ENCODE measurements at regions not wholly inside any gene's neighbourhood (a gene's known extent, or its start where the extent isn't known, plus 50 kb on each side); places are given as distances from the start of the nearest gene placed in this dataset.
"Not testable (repeated sequence)": the region's sequence is repeated elsewhere in the genome, so short reads cannot be mapped to it uniquely, and the experiment has no call there.

- no peak for DNase-seq
Observed at GRCh38 chr6:8623441-8623840, 188.1 kb upstream of the SLC35B3 start.

DNA sequence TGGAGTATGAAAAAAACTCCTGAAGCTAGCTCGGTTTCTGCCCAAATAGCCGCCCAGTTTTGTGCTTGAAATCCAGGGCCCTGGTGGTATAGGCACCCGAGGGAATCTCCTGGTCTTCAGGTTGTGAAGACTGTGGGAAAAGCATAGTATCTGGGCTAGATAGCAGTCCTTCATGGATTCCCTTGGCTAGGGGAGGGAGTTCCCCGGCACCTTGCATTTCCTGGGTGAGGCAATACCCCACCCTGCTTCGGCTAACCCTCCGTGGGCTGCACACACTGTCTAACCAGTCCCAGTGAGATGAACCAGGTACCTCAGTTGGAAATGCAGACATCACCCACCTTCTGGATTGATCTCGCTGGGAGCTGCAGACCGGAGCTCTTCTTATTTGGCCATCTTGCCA lies 184.5 kb upstream of the SLC35B3 start:
- DNase-seq, result no peak

DNA sequence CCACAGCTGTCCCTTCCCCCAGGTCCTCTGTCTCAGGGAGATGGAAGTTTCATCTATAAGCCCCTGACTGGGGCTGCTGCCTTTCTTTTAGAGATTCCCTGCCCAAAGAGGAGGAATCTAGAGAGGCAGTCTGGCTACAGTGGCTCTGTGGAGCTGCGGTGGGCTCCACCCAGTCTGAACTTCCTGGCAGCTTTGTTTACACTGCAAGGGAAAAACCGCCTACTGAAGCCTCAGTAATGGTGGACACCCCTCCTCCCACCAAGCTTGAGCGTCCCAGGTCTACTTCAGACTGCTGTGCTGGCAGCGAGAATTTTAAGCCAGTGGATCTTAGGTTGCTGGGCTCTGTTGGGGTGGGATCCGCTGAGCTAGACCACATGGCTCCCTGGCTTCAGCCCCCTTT lies 184.1 kb upstream of the SLC35B3 start:
- not testable (repeated sequence) for DNase-seq

- DNase-seq, result no peak
Observed at GRCh38 chr6:8608737-8609136, 173.4 kb upstream of the SLC35B3 start.

GRCh38 chr6:8589941-8590729 lies 154.8 kb upstream of the SLC35B3 start:
- DNase-seq, result peak; percentile 72

- no peak for DNase-seq
Observed at GRCh38 chr6:8588176-8588575, 152.8 kb upstream of the SLC35B3 start.

- DNase-seq, result no peak
Observed at GRCh38 chr6:8583291-8583690, 147.9 kb upstream of the SLC35B3 start.

DNA sequence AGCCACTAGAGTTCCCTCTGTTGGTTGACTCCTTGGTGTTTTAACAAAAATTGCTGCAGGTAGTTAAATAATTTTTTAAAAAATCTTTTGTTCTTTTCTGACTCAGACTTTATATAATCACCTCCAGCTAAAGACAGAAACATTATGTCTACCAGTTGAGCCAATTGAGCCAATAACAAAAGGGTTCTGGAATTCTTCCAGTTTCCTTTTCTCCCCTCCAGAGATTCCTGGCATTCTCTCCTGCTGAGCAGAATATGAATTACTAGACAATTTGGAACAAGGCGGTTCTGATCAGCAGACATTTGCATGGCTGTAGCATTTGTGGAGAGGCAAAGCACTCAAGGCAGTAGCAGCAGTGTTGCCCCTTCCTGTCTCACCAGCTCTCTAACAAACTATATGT lies 144.0 kb upstream of the SLC35B3 start:
- DNase-seq, result peak; percentile 58

DNA sequence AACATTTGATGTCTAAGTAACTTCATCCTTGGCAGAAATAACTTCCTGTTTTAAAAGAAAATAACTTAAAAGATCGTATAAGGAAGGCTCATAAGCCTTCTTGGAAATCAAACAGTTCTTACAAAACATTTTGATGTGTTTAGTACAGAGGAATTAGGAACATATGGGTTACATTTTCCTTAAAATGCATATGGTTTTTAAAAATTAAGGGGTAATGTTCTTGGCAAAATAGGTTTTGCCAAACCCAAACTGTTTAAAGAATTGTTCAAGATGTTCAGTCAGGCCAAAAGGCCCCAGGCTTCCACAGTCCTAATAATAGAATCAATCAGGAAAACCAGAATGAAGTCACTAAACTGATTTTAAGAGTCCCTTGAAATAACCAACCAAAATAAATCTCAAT lies 142.7 kb upstream of the SLC35B3 start:
- DNase-seq, result no peak

DNA sequence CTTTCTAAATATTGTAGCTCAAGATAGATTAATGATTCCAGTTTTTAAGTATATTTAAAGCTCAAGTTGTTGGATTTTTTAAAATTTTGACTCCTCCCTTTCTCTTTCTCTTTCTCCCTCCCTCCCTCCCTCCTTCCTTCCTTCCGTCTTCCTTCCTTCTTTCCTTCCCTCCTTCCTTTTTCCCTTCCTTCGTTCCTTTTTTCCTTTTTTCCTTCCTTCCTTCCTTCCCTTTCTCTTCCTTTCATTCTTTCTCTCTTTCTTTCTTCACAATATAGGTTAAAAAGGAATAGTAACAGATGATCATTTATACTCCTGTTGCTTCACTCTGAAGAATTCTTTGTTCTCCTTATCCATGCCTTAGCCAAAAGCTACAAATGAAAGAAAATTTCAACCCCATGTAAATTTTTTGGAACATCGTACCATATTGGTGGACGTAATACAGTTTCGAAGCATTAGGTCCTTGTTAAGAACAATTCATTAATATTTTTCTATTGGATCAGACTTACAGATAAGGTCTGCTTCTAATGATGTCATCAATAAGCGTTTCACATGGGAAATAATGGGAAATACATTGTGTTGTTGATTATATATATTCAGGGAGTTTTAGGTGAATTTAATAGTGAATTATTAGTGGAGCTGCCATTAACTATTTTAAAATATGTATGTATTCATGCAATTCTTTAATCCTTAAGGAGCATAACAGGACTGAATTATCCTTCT lies 139.6 kb upstream of the SLC35B3 start:
- no peak for DNase-seq

GRCh38 chr6:8574311-8574710 lies 139.0 kb upstream of the SLC35B3 start:
- DNase-seq, result no peak

DNA sequence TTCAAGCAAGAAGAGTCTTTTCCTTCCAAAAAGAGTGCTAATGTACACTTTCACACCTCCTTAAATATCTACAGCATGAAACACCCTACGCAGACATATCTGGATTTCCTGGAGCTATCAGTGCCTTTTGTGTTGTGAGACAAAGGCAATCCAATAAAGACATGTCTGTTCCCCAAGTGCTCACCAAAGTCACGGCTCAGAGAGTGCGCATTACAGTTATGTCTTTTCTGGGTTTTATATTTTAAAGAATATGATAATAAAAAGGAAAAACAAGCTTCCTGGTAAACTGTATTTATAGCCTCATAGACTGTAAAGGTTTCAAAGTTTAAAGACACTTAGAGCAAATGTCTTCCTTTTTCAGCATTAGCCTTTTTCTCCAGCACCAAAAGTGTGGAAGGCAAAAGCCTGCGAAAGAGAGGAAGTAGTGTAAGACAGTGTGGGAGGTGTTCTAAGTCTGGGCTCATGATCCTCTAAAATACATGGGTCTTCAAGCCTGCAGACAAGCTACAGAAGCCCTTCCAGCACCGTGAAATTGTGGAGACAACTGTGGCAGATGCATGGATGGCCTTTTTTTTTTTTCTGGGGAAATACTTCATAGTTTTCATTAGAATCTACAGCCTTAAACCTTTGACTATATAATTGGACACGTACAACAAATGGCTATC lies 135.0 kb upstream of the SLC35B3 start:
- DNase-seq, result no peak

GRCh38 chr6:8562125-8562524 lies 126.8 kb upstream of the SLC35B3 start:
- no peak for DNase-seq

GRCh38 chr6:8558953-8559352 lies 123.6 kb upstream of the SLC35B3 start:
- DNase-seq, result no peak

GRCh38 chr6:8557014-8557748 lies 121.8 kb upstream of the SLC35B3 start:
- no peak for DNase-seq

- DNase-seq, result no peak
Observed at GRCh38 chr6:8556370-8557013, 121.1 kb upstream of the SLC35B3 start.

- no peak for DNase-seq
Observed at GRCh38 chr6:8551993-8552392, 116.6 kb upstream of the SLC35B3 start.

DNA sequence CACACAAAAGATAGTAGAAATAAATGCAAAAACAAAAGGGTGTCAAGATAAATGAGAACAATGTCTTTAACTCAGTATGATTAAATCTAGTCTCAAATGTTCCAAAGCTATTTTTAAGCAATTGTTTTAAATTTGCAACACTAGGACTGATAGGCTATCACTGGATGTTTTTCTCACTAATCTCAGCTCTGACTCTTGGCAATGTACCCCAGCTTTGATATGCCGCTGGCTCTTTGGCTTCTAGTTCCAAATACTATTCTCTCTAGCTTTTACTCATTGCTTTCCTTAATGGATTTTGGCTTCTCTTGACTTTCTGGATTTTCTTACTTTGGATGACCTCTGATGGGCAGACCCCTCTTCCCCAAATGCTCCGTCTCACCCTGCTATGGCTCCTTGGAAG lies 116.0 kb upstream of the SLC35B3 start:
- DNase-seq, result no peak

GRCh38 chr6:8549074-8549790 lies 113.9 kb upstream of the SLC35B3 start:
- DNase-seq, result peak; percentile 86

DNA sequence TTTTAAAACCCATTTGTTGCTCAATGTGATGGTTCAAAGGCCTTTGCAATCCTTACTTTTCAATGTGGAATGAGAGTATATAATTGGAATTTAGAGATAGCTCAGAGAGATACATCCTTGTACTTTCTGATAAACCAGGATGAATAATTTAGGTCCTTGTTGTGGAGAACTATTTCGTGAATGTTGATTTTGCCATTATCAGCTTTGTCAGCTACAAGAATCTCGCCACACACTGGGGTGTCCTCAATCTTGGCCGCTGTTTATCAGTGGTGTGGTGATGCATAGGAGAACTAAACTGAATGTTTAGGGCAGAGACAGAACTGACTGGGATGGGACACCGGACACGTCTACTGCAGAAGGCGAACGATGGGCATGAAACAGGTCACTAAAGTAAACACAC lies 111.2 kb upstream of the SLC35B3 start:
- no peak for DNase-seq

GRCh38 chr6:8545336-8545735 lies 110.0 kb upstream of the SLC35B3 start:
- DNase-seq, result no peak

GRCh38 chr6:8543714-8544113 lies 108.4 kb upstream of the SLC35B3 start:
- no peak for DNase-seq

Data from islet precursor cell (in vitro differentiated cells).